IMR-90 (cell line): ENCODE measurements at regions not wholly inside any gene's neighbourhood (a gene's known extent, or its start where the extent isn't known, plus 50 kb on each side); places are given as distances from the start of the nearest gene placed in this dataset.

ENCODE experiments used
- BHLHE40 ChIP-seq: fragments of 150-350 bp; IDR thresholded peaks from 2 replicates; pipeline ENCODE4 v1.6.1; 2016; ENCODE audit warnings: mild to moderate bottlenecking, low read depth, low read length
- CTCF ChIP-seq: conservative IDR thresholded peaks from 2 replicates; pipeline ENCODE4 v1.5.1; 2012; ENCODE audit warnings: mild to moderate bottlenecking, low read depth, low read length, improper control_type of control experiment
- POLR2A ChIP-seq: IDR thresholded peaks from 2 replicates; pipeline ENCODE4 v1.6.1; 2012; ENCODE audit warnings: mild to moderate bottlenecking, low read depth, low read length
- RAD21 ChIP-seq: IDR thresholded peaks from 2 replicates; pipeline ENCODE4 v1.6.1; 2012; ENCODE audit warnings: low read length, improper control_type of control experiment

- TF ChIP-seq CTCF (no peak), BHLHE40 (no peak), POLR2A (no peak), RAD21 (no peak)
These were observed 575.9 kb upstream of the ANO3 start for GRCh38 chr11:25755918-25756584.
